NB4 (cell line): ENCODE measurements at regions not wholly inside any gene's neighbourhood (a gene's known extent, or its start where the extent isn't known, plus 50 kb on each side); places are given as distances from the start of the nearest gene placed in this dataset.

Experiments used
- POLR2A ChIP-seq: IDR thresholded peaks from 2 replicates; pipeline ENCODE4 v1.6.1; 2011; ENCODE audit warnings: mild to moderate bottlenecking; ENCODE audit not compliant: insufficient read length; ENCODE audit errors: extremely low read depth
- TF ChIP-seq, protein P1 (sequence below): IDR thresholded peaks from one replicate; pipeline ENCODE4 v1.5.1; 2012; ENCODE audit warnings: low read depth, low read length

- TF ChIP-seq, protein P1, sequence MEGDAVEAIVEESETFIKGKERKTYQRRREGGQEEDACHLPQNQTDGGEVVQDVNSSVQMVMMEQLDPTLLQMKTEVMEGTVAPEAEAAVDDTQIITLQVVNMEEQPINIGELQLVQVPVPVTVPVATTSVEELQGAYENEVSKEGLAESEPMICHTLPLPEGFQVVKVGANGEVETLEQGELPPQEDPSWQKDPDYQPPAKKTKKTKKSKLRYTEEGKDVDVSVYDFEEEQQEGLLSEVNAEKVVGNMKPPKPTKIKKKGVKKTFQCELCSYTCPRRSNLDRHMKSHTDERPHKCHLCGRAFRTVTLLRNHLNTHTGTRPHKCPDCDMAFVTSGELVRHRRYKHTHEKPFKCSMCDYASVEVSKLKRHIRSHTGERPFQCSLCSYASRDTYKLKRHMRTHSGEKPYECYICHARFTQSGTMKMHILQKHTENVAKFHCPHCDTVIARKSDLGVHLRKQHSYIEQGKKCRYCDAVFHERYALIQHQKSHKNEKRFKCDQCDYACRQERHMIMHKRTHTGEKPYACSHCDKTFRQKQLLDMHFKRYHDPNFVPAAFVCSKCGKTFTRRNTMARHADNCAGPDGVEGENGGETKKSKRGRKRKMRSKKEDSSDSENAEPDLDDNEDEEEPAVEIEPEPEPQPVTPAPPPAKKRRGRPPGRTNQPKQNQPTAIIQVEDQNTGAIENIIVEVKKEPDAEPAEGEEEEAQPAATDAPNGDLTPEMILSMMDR, result no peak
- TF ChIP-seq POLR2A, result no peak
These were observed 517.6 kb upstream of the ADGRL4 start for GRCh38 chr1:79524126-79524525.
